Progenitor cell of endocrine pancreas (in vitro differentiated cells): ENCODE measurements at regions not wholly inside any gene's neighbourhood (a gene's known extent, or its start where the extent isn't known, plus 50 kb on each side); places are given as distances from the start of the nearest gene placed in this dataset.

ENCODE experiments used
- DNase-seq: peaks from one replicate; pipeline ENCODE4 v3.0.0; 2021; ENCODE audit warnings: low spot score; ENCODE audit not compliant: unreplicated experiment
- H3K27ac Mint-ChIP-seq: 2 replicates; pipeline ENCODE4 v1.8.0; 2021; ENCODE audit warnings: mild to moderate bottlenecking, moderate library complexity, mixed read lengths
- H3K27me3 Mint-ChIP-seq: 2 replicates; pipeline ENCODE4 v1.8.0; 2021; ENCODE audit warnings: mixed read lengths
- H3K36me3 Mint-ChIP-seq: 2 replicates; pipeline ENCODE4 v1.8.0; 2022; ENCODE audit warnings: mixed read lengths; ENCODE audit not compliant: insufficient read depth
- H3K4me1 Mint-ChIP-seq: 2 replicates; pipeline ENCODE4 v1.8.0; 2021; ENCODE audit warnings: low read depth, mixed read lengths
- H3K4me3 Mint-ChIP-seq: 2 replicates; pipeline ENCODE4 v1.8.0; 2021; ENCODE audit warnings: low read depth, mild to moderate bottlenecking, moderate library complexity, mixed read lengths
- H3K9me3 Mint-ChIP-seq: 2 replicates; pipeline ENCODE4 v1.8.0; 2021; ENCODE audit warnings: low read depth, mixed read lengths
- CTCF ChIP-seq: fragments of 200-600 bp; sonication (generic); IDR thresholded peaks from one replicate; pipeline ENCODE4 v1.5.0; 2021; ENCODE audit warnings: antibody characterized with exemption, mild to moderate bottlenecking; ENCODE audit not compliant: unreplicated experiment

- H3K27ac Mint-ChIP-seq = no peak overlapping the region
- no peaks in the 10 kb centered on the region for H3K36me3 Mint-ChIP-seq
- H3K27me3 Mint-ChIP-seq = no peaks in the 10 kb centered on the region
- no peak for TF ChIP-seq CTCF
- H3K4me1 Mint-ChIP-seq = no peaks in the 10 kb centered on the region
- H3K9me3 Mint-ChIP-seq = no peaks in the 10 kb centered on the region
- H3K4me3 Mint-ChIP-seq = no peak overlapping the region
- no peak for DNase-seq
Observed at GRCh38 chr4:135672202-135672601, 1470.6 kb upstream of the PABPC4L start.

- no peak overlapping the region for H3K4me3 Mint-ChIP-seq
- no peak for TF ChIP-seq CTCF
- no peaks in the 10 kb centered on the region for H3K27me3 Mint-ChIP-seq
- peaks cover 3% of the 10 kb centered on the region for H3K4me1 Mint-ChIP-seq
- H3K36me3 Mint-ChIP-seq = no peaks in the 10 kb centered on the region
- no peaks in the 10 kb centered on the region for H3K9me3 Mint-ChIP-seq
- no peak overlapping the region for H3K27ac Mint-ChIP-seq
- no peak for DNase-seq
Observed at GRCh38 chr4:135670548-135670947, 1469.0 kb upstream of the PABPC4L start.
